ENCODE measurements at regions not wholly inside any gene's neighbourhood (a gene's known extent, or its start where the extent isn't known, plus 50 kb on each side); places are given as distances from the start of the nearest gene placed in this dataset.

DNA sequence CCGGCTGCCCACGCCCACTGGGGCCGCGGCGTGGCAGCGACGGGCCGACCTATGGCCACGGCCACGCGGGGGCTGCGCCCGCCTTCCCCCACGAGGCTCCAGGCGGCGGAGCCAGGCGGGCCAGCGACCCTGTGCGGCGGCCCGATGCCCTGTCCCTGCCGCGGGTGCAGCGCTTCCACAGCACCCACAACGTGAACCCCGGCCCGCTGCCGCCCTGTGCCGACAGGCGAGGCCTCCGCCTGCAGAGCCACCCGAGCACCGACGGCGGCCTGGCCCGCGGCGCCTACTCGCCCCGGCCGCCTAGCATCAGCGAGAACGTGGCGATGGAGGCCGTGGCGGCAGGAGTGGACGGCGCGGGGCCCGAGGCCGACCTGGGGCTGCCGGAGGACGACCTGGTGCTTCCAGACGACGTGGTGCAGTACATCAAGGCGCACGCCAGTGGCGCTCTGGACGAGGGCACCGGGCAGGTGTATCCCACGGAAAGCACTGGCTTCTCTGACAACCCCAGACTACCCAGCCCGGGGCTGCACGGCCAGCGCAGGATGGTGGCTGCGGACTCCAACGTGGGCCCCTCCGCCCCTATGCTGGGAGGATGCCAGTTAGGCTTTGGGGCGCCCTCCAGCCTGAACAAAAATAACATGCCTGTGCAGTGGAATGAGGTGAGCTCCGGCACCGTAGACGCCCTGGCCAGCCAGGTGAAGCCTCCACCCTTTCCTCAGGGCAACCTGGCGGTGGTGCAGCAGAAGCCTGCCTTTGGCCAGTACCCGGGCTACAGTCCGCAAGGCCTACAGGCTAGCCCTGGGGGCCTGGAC lies 253.2 kb downstream of the GLI2 start:
- no peak for ATAC-seq (ENCODE audit: low read depth)
- Histone ChIP-seq H3K9me3 (ENCODE audit: severe bottlenecking) (no peaks in the 10 kb centered on the region), H3K4me1 (ENCODE audit: insufficient read depth, poor library complexity, severe bottlenecking) (no peaks in the 10 kb centered on the region), H3K36me3 (ENCODE audit: low read depth) (no peaks in the 10 kb centered on the region), H3K27ac (ENCODE audit: poor library complexity, severe bottlenecking) (no peak overlapping the region), H3K27me3 (ENCODE audit: insufficient read depth, poor library complexity, severe bottlenecking) (no peaks in the 10 kb centered on the region), H3K4me3 (ENCODE audit: severe bottlenecking) (no peak overlapping the region)
- TF ChIP-seq, protein P1, sequence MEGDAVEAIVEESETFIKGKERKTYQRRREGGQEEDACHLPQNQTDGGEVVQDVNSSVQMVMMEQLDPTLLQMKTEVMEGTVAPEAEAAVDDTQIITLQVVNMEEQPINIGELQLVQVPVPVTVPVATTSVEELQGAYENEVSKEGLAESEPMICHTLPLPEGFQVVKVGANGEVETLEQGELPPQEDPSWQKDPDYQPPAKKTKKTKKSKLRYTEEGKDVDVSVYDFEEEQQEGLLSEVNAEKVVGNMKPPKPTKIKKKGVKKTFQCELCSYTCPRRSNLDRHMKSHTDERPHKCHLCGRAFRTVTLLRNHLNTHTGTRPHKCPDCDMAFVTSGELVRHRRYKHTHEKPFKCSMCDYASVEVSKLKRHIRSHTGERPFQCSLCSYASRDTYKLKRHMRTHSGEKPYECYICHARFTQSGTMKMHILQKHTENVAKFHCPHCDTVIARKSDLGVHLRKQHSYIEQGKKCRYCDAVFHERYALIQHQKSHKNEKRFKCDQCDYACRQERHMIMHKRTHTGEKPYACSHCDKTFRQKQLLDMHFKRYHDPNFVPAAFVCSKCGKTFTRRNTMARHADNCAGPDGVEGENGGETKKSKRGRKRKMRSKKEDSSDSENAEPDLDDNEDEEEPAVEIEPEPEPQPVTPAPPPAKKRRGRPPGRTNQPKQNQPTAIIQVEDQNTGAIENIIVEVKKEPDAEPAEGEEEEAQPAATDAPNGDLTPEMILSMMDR (IDR thresholded peaks at IDR 0.05; ENCODE audit: poor library complexity, severe bottlenecking), result no peak
- no peak for DNase-seq (ENCODE audit: low spot score)

DNA sequence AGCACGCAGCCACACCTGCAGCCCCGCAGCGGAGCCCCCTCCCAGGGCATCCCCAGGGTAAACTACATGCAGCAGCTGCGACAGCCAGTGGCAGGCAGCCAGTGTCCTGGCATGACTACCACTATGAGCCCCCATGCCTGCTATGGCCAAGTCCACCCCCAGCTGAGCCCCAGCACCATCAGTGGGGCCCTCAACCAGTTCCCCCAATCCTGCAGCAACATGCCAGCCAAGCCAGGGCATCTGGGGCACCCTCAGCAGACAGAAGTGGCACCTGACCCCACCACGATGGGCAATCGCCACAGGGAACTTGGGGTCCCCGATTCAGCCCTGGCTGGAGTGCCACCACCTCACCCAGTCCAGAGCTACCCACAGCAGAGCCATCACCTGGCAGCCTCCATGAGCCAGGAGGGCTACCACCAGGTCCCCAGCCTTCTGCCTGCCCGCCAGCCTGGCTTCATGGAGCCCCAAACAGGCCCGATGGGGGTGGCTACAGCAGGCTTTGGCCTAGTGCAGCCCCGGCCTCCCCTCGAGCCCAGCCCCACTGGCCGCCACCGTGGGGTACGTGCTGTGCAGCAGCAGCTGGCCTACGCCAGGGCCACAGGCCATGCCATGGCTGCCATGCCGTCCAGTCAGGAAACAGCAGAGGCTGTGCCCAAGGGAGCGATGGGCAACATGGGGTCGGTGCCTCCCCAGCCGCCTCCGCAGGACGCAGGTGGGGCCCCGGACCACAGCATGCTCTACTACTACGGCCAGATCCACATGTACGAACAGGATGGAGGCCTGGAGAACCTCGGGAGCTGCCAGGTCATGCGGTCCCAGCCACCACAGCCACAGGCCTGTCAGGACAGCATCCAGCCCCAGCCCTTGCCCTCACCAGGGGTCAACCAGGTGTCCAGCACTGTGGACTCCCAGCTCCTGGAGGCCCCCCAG lies 254.1 kb downstream of the GLI2 start:
- TF ChIP-seq, protein P1 (IDR thresholded peaks at IDR 0.05; ENCODE audit: poor library complexity, severe bottlenecking), result no peak
- Histone ChIP-seq H3K36me3 (ENCODE audit: low read depth) (no peaks in the 10 kb centered on the region), H3K27me3 (ENCODE audit: insufficient read depth, poor library complexity, severe bottlenecking) (no peaks in the 10 kb centered on the region), H3K4me1 (ENCODE audit: insufficient read depth, poor library complexity, severe bottlenecking) (no peaks in the 10 kb centered on the region), H3K9me3 (ENCODE audit: severe bottlenecking) (no peaks in the 10 kb centered on the region), H3K4me3 (ENCODE audit: severe bottlenecking) (no peak overlapping the region), H3K27ac (ENCODE audit: poor library complexity, severe bottlenecking) (no peak overlapping the region)
- DNase-seq (ENCODE audit: low spot score), result no peak
- no peak for ATAC-seq (ENCODE audit: low read depth)

DNA sequence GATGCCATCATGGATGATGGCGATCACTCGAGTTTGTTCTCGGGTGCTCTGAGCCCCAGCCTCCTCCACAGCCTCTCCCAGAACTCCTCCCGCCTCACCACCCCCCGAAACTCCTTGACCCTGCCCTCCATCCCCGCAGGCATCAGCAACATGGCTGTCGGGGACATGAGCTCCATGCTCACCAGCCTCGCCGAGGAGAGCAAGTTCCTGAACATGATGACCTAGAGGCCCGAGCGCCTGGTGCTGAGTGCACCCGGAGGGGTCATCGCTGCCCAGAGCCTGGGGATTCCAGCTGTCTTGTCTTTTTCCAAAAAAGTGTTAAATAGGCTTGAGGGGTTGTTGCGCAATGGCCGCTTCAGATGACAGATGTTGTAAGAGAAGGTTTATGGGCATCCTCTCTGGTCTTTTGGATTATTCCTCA lies 254.8 kb downstream of the GLI2 start:
- Histone ChIP-seq H3K27ac (ENCODE audit: poor library complexity, severe bottlenecking) (no peak overlapping the region), H3K27me3 (ENCODE audit: insufficient read depth, poor library complexity, severe bottlenecking) (no peaks in the 10 kb centered on the region), H3K36me3 (ENCODE audit: low read depth) (no peaks in the 10 kb centered on the region), H3K4me3 (ENCODE audit: severe bottlenecking) (no peak overlapping the region), H3K9me3 (ENCODE audit: severe bottlenecking) (no peaks in the 10 kb centered on the region), H3K4me1 (ENCODE audit: insufficient read depth, poor library complexity, severe bottlenecking) (no peaks in the 10 kb centered on the region)
- TF ChIP-seq, protein P1 (IDR thresholded peaks at IDR 0.05; ENCODE audit: poor library complexity, severe bottlenecking), result no peak
- no peak for ATAC-seq (ENCODE audit: low read depth)
- DNase-seq (ENCODE audit: low spot score), result no peak

DNA sequence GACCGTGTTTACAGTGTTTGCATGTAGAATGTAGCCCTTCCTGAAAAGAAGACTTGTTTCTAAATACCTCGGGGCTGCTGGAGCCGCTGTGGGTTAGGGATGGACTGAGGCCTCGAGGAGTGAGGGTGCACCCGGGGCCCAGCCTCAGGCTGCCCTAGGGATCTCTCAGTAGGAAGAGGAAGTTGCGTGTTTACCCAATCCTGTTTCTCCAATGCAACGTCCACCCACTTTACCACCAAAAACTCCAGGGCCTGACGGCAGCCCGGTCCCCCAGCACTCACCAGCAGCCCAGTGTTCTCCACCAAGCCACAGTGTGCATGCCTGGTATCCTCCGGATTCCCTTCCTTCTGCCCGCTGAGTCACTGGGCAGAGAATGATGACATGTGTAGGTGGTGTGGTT lies 255.8 kb downstream of the GLI2 start:
- TF ChIP-seq, protein P1 (IDR thresholded peaks at IDR 0.05; ENCODE audit: poor library complexity, severe bottlenecking), result no peak
- Histone ChIP-seq H3K9me3 (ENCODE audit: severe bottlenecking) (no peaks in the 10 kb centered on the region), H3K27ac (ENCODE audit: poor library complexity, severe bottlenecking) (no peak overlapping the region), H3K4me3 (ENCODE audit: severe bottlenecking) (no peak overlapping the region), H3K36me3 (ENCODE audit: low read depth) (no peaks in the 10 kb centered on the region), H3K4me1 (ENCODE audit: insufficient read depth, poor library complexity, severe bottlenecking) (no peaks in the 10 kb centered on the region), H3K27me3 (ENCODE audit: insufficient read depth, poor library complexity, severe bottlenecking) (no peaks in the 10 kb centered on the region)
- no peak for ATAC-seq (ENCODE audit: low read depth)
- DNase-seq (ENCODE audit: low spot score), result no peak

All from RWPE2 (cell line).